Activated naive CD4-positive, alpha-beta T cell treated with anti-CD3 and anti-CD28 coated beads, Interleukin-2, amount 50 U/mL, for 72 hours (primary cell): ENCODE measurements at regions not wholly inside any gene's neighbourhood (a gene's known extent, or its start where the extent isn't known, plus 50 kb on each side); places are given as distances from the start of the nearest gene placed in this dataset.

Experiments used
- ATAC-seq, 2 donors: fragments of 150-1000 bp; cut with Tn5 transposase; 2 replicates each; pipeline ENCODE4 v1.10.0; 2021; ENCODE audit warnings: mild to moderate bottlenecking in 2 of 2, moderate library complexity in 2 of 2
- DNase-seq, 2 donors: peaks; one replicate each; pipeline ENCODE4 v3.0.0; 2021 to 2022; ENCODE audit warnings: low spot score in 2 of 2
- H3K27ac Mint-ChIP-seq, 2 donors: one replicate each; pipeline ENCODE4 v1.8.0; 2022; ENCODE audit warnings: mild to moderate bottlenecking in 2 of 2, mixed read lengths in 2 of 2
- H3K36me3 Mint-ChIP-seq, 2 donors: one replicate each; pipeline ENCODE4 v1.8.0; 2022; ENCODE audit warnings: mixed read lengths in 2 of 2
- H3K9me3 Mint-ChIP-seq, 2 donors: one replicate each; pipeline ENCODE4 v1.8.0; 2022; ENCODE audit warnings: mixed read lengths in 2 of 2

DNA sequence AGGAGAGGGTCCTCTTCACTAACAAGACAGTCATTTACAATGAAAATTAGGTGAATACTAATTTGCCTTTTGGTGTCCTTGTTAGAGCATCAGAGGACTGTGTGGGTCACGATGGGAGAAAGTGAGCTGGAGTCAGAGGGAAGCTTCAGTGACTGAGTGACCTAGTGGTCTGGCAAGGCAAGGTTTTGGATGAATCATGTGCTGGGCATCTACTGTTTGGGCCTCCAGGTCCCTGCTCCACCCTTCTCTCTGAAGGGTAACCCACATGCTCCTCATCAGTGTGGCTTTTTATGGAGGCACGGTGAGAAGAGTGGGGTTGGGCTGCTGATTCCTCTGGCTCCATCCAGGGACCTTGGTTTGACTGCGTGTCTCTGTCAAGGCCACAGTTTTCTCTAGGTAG lies 60.5 kb upstream of the EXOC2 start:
- Mint-ChIP-seq H3K9me3 (no peaks in the 10 kb centered on the region), H3K27ac (no peak overlapping the region), H3K36me3 (no peaks in the 10 kb centered on the region)
- no peak for ATAC-seq
- no peak for DNase-seq

DNA sequence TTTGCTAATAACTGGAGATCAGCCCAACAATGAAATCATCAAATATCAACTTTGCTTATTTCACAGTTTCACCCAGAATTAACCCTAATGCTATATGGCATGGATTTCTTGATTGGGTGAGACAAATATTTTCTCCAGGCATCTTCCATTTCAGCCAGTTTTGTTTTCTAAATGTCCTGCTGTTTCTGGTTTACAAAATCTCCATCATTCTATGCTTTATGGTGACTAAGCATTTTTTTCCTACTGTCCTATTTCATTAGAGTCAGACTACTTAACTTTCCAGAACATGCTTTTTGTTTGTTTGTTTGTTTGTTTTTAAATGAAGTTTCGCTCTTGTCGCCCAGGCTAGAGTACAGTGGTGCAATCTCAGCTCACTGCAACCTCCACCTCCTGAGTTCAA lies 59.5 kb upstream of the EXOC2 start:
- no peak for ATAC-seq
- H3K9me3 Mint-ChIP-seq = no peaks in the 10 kb centered on the region
- no peak for DNase-seq
- no peak overlapping the region for H3K27ac Mint-ChIP-seq
- H3K36me3 Mint-ChIP-seq = no peaks in the 10 kb centered on the region

DNA sequence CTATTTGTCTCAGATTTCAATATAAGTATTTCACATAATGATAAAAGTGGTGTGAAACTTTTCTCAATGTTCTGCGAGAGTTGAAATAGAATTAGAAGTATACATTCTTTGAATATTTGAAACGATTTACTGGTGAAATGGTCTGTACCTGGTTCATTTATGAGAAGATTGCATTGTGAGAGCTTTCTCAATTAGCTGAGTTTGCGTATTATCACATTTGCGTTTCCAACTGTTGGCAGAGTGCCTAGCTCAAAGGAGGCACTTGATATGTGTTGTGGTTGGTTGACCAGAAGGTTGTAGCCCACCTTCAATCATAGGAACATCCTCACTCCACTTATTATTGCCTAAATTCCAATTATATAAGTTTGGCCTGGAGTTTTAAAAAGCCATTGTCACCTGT lies 58.8 kb upstream of the EXOC2 start:
- Mint-ChIP-seq H3K9me3 (no peaks in the 10 kb centered on the region), H3K36me3 (no peaks in the 10 kb centered on the region), H3K27ac (no peak overlapping the region)
- ATAC-seq (no peak), DNase-seq (no peak)

DNA sequence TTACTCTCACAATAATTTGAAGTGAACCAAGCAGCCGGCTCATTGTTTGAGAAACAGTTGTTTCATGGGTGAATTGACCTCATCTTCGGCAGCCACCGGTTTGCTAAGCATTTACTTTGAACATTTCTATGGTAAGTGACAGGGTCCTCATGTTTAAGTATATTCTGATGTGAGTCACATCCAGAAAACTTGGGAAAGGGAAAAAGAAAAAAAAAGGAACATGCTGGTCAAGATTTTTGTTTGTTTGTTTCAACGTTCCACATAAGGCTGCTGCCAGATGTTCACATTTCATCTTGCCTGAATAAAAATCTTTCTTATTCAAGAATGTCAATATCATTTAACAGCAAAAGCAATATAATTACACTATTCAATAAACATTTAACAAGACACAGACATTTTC lies 55.0 kb upstream of the EXOC2 start:
- DNase-seq = no peak
- ATAC-seq = no peak

DNA sequence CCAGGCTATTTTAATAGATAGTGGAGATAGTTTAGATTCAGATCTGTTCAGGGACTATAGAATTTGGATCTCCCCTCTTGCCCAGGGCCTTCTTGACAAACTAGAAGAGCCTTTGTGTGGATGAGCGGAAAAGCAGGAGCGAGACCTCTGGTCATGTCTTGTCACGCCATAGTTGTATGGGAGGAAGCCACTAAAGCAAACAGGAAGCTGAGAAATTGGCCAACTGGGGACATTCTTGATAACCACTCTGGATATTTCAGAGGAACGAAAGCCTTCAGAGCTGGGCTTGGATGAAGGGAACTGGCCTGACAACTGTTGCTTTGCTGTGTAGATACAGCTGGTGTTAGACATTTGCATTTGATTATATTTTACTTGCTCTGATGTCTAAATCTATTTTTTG lies 54.1 kb upstream of the EXOC2 start:
- no peak for ATAC-seq
- no peaks in the 10 kb centered on the region for H3K36me3 Mint-ChIP-seq
- no peaks in the 10 kb centered on the region for H3K9me3 Mint-ChIP-seq
- DNase-seq = no peak
- no peak overlapping the region for H3K27ac Mint-ChIP-seq

More for the DNA sequence above, 55.0 kb upstream of the EXOC2 start:
- Mint-ChIP-seq H3K27ac (no peak overlapping the region), H3K9me3 (no peaks in the 10 kb centered on the region), H3K36me3 (no peaks in the 10 kb centered on the region)

DNA sequence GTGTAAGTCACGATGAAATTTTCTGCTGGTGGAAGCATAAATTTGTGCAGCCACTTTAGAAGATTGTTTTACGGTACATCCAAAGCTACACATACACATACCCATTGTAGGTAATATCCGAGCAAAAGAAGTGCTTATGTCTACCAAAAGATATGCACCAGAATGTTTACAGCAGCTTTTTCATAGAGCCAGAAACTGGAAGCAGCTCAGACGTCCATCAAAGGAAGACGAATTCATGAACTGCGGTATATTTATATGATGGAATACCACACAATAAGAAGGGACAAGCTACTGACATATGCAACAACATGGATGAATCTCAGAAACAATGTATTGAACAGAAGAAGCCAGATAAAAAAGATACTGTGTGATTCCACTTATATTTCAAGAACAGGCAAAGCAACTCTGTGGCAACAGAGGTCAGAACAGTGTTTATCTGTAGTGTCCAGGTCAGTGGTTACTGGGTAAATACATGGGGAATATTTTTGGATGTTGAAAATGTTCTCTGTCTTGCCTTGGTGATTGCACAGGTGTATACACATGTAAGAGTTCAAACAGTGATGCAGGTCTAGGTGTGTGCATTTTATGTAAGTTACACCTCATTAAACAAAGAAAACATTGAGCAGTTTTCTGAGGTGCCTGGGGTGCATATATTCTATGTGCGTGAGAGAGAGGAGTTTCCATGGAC lies 51.9 kb upstream of the EXOC2 start:
- Mint-ChIP-seq H3K9me3 (peaks cover 0 to 4% of the 10 kb centered on the region in 2 donors), H3K36me3 (peaks cover 0 to 5% of the 10 kb centered on the region in 2 donors), H3K27ac (no peak overlapping the region)
- ATAC-seq (no peak), DNase-seq (no peak)

DNA sequence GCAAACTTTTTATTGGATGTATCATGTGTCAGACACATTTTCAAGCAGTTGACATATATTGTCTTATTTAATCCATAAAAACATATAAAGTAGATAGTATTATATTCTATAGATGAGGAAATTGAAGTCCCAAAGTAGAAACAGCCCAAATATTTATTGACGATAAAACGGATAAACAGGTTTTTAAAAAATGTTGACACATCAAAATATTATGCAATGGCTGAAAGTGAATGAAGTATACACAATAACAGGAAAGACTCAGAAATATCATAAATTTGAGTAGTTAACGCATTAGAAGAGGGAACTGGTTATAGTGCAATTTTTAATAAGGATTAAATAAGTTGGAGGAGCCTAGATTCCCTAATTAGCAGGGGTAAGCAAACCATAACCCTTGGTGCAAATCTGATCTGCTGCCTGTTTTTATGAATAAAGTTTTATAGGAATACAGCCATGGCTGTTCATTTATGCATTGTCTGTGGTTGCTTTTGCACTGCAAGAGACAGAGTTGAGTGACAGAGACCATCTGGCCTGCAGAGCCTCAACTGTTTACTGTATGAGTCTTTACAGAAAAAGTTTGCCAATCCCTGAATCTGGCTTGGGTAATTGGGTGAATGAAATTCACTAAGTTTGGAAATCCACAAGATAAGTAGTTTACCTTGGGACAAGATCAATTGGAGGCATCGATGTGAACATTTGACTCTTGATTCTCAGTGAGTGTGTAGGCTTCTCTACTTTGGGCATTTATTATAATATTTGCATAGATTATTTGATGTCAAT lies 50.6 kb upstream of the EXOC2 start:
- Mint-ChIP-seq H3K36me3 (peaks cover 0 to 5% of the 10 kb centered on the region in 2 donors), H3K9me3 (peaks cover 0 to 4% of the 10 kb centered on the region in 2 donors), H3K27ac (no peak overlapping the region)
- DNase-seq (no peak), ATAC-seq (no peak)
